Subcutaneous abdominal adipose tissue (tissue), 5 donors: ENCODE measurements at regions not wholly inside any gene's neighbourhood (a gene's known extent, or its start where the extent isn't known, plus 50 kb on each side); places are given as distances from the start of the nearest gene placed in this dataset.
"Not testable (repeated sequence)": the region's sequence is repeated elsewhere in the genome, so short reads cannot be mapped to it uniquely, and the experiment has no call there.

Source experiments
- H3K27ac ChIP-seq: one replicate; pipeline ENCODE4 v1.7.0; 2013; ENCODE audit warnings: low read depth, mild to moderate bottlenecking, inconsistent platforms, low read length, moderate library complexity
- H3K27me3 ChIP-seq, 5 donors: one replicate each; pipeline ENCODE4 v1.7.0; 2013; ENCODE audit warnings: low read length in 5 of 5, inconsistent platforms in 1 of 5; ENCODE audit not compliant: control insufficient read depth in 5 of 5, insufficient read depth in 4 of 5
- H3K36me3 ChIP-seq, 5 donors: one replicate each; pipeline ENCODE4 v1.7.0; 2013; ENCODE audit warnings: low read length in 5 of 5; ENCODE audit not compliant: control insufficient read depth in 5 of 5, insufficient read depth in 5 of 5
- H3K4me1 ChIP-seq, 5 donors: one replicate each; pipeline ENCODE4 v1.7.0; 2013; ENCODE audit warnings: low read length in 5 of 5, mild to moderate bottlenecking in 3 of 5, moderate library complexity in 1 of 5; ENCODE audit not compliant: control insufficient read depth in 5 of 5, insufficient read depth in 5 of 5
- H3K4me3 ChIP-seq, 5 donors: one replicate each; pipeline ENCODE4 v1.7.0; 2013; ENCODE audit warnings: low read length in 5 of 5, low read depth in 1 of 5
- H3K9ac ChIP-seq, 5 donors: one replicate each; pipeline ENCODE4 v1.7.0; 2013; ENCODE audit warnings: low read length in 5 of 5, mild to moderate bottlenecking in 4 of 5, moderate library complexity in 3 of 5
- H3K9me3 ChIP-seq, 5 donors: one replicate each; pipeline ENCODE4 v1.7.0; 2013; ENCODE audit warnings: low read length in 5 of 5; ENCODE audit not compliant: control insufficient read depth in 5 of 5
- donor health status: healthy.
- donor health status: healthy.
- donor health status: healthy.
- donor health status: healthy.
- donor health status: healthy.

DNA sequence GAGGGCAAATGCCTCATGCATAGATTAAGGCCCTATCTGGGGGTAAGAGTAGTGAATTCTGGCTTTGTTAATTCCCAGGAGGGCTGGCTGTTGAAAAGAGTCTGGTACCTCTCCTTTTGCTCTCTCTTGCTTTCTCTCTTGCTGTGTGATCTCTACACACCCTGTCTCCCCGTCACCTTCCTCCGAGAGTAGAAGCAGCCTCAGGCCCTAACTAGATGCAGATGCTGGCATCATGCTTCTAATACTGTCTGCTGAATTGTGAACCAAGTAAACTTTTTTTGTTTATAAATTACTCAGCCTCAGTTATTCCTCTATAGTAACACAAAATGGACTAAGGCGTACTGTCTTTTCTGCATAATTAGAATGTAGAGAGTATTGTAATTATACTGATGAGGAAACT, 908.1 kb downstream of the DIPK2A start:
- Histone ChIP-seq H3K9me3 (no peaks in the 10 kb centered on the region), H3K4me1 (no peaks in the 10 kb centered on the region), H3K27ac (no peak overlapping the region), H3K9ac (no peak overlapping the region), H3K27me3 (no peaks in the 10 kb centered on the region), H3K4me3 (no peak overlapping the region), H3K36me3 (no peaks in the 10 kb centered on the region)

DNA sequence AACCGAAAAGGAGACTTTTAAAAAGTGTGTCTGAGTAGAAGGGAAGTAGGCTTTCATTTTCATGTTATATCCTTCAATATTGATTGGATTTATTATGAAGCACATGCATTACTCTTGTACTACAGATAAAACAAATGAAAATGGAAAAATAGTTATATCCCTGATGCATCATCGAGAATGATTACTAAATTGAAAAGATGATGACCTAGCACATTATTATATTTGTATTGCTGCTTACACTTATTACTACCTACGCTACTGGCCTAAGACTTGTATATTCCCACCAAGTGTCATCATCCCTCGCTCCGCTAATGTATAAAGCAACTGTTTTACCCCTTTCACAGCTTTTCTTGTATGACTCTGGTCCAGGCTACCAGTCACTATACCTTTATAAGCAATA, 922.4 kb downstream of the DIPK2A start:
- Histone ChIP-seq H3K27ac (no peak overlapping the region), H3K4me1 (no peaks in the 10 kb centered on the region), H3K4me3 (no peak overlapping the region), H3K36me3 (no peaks in the 10 kb centered on the region), H3K9me3 (no peaks in the 10 kb centered on the region), H3K9ac (no peak overlapping the region), H3K27me3 (no peaks in the 10 kb centered on the region)

DNA sequence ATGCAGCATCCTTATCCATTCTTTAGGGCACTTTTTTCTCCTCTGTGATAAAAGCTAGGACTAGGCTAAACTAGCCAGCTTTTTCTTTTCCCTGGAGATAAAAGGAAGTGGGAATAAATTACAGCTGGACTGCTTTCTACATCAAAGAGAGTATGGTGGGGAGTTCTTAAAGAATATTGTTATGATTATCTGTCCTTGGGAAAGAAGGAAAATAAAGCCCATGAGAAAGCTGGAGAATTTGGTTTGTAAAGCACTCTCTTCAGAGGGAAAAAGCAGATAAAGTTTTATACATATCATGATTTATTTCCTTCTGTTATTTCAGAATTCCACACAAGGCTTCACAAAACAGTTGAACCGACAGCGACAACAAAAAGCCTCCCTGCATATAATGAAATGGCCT, 923.0 kb downstream of the DIPK2A start:
- no peaks in the 10 kb centered on the region for H3K9me3 ChIP-seq
- H3K4me1 ChIP-seq: no peaks in the 10 kb centered on the region
- no peaks in the 10 kb centered on the region for H3K27me3 ChIP-seq
- H3K9ac ChIP-seq: no peak overlapping the region
- no peaks in the 10 kb centered on the region for H3K36me3 ChIP-seq
- no peak overlapping the region for H3K27ac ChIP-seq
- no peak overlapping the region for H3K4me3 ChIP-seq

DNA sequence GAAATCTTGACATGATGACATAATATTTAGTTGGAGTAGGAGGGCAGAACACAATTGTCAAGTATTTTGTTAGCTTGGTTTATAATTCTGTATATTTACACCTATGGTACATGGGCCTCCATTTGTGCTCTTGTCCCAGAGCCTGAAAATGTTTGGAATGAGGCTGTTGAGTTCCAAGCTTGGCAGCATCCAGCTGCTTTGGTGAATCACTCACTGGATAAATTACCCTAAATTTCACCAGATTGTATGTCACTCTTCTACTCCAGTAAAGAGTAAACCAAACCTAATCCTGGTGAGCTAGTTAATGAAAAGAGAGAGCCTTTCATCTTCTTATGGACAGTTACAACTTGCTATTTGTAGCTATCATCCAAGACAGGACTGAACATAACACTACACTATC, 928.7 kb downstream of the DIPK2A start:
- no peaks in the 10 kb centered on the region for H3K36me3 ChIP-seq
- H3K9me3 ChIP-seq: peaks cover 0 to 7% (median 0%) of the 10 kb centered on the region in 5 donors
- no peak overlapping the region for H3K4me3 ChIP-seq
- no peak overlapping the region for H3K27ac ChIP-seq
- H3K4me1 ChIP-seq: no peaks in the 10 kb centered on the region
- H3K27me3 ChIP-seq: no peaks in the 10 kb centered on the region
- H3K9ac ChIP-seq: no peak overlapping the region

DNA sequence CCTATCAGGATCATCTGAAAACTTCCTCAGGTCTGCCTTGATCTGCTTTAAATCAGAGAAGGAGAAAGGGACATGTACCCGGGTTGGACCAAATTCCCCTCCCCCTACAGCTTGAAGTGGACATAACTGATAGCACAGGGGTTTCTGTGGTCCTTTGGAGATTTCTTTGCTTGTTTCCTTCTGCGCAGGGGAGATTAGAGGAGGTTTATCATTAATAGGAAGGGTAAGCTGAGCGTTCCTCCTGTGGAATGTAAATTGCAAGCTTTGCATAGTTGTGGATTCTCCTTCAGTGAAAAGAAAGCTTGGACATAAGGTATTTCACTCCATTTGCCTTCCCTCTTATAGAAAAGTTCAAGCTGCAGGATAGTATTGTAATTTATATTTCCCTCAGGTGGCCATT, 936.0 kb downstream of the DIPK2A start:
- not testable (repeated sequence) for H3K9ac ChIP-seq, H3K4me3 ChIP-seq, H3K27ac ChIP-seq, H3K9me3 ChIP-seq, H3K27me3 ChIP-seq, H3K36me3 ChIP-seq, H3K4me1 ChIP-seq

DNA sequence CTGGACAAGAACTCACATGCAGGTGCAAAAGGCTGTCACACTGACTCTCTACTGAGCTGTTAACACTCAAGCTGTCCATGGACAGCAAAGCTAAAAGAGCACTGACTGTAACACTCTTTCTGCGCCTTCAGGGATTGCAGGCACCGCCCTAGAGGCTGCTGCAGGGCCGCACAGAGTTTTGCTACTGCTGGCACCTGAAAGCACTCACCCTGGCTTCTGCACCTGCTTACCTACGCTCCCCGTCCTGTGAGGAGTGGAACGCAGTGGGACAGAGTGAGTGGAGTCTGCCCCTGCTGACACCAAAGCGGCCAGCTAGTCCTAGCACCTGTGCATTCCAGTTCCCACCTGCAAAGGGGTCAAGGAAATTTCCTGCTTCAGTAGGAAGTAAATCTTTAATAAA, 941.3 kb downstream of the DIPK2A start:
- Histone ChIP-seq H3K9ac (no peak overlapping the region), H3K27me3 (no peaks in the 10 kb centered on the region), H3K4me3 (no peak overlapping the region), H3K9me3 (no peaks in the 10 kb centered on the region), H3K4me1 (no peaks in the 10 kb centered on the region), H3K27ac (no peak overlapping the region), H3K36me3 (no peaks in the 10 kb centered on the region)

DNA sequence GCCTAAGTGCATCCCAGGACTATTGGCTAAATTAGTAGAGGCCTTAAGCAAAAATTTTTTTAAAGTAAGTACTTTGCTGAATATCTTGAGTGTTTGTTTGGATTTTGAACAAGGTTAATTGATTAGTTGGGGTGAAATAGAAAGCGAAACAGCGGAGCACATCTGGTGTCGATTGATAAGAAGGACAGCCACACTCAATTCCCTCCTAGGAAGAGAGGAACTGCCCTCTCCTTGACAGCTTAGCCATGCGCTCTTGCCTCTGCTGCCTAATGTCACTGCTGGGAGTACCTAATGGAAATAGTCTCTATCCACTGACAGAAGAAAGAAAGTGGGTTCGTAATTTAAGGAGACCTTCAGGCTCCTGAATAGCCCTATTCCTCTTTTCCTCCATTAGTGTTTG, 943.6 kb downstream of the DIPK2A start:
- Histone ChIP-seq H3K4me3 (no peak overlapping the region), H3K36me3 (no peaks in the 10 kb centered on the region), H3K9ac (no peak overlapping the region)

DNA sequence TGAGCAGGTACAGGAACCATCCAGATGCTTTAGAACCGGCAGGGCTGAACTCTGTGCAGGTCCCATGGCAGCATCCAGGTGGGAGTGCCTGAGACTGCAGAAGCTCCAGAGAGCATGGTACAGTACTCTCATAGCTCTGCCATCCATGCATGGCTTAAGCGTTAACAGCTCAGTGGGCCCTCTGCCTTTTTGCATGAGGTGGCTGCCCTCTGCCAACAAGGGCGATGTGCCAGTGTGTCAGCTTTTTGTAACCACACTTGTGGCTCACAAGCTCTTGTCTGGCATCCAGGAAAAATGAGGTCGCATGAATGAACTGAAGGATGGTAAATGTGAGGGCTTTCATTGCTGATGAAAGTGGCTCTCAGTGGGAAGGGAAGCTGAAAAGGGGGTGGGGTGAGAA, 950.1 kb downstream of the DIPK2A start:
- Histone ChIP-seq H3K4me3 (no peak overlapping the region), H3K36me3 (no peaks in the 10 kb centered on the region), H3K27ac (no peak overlapping the region), H3K4me1 (peaks cover 0 to 8% (median 0%) of the 10 kb centered on the region in 5 donors), H3K27me3 (no peaks in the 10 kb centered on the region), H3K9ac (no peak overlapping the region), H3K9me3 (peaks cover 0 to 4% (median 0%) of the 10 kb centered on the region in 5 donors)

More for the DNA sequence above, 943.6 kb downstream of the DIPK2A start:
- Histone ChIP-seq H3K9me3 (no peaks in the 10 kb centered on the region), H3K27me3 (no peaks in the 10 kb centered on the region), H3K4me1 (peaks cover 0 to 4% (median 0%) of the 10 kb centered on the region in 5 donors), H3K27ac (no peak overlapping the region)

DNA sequence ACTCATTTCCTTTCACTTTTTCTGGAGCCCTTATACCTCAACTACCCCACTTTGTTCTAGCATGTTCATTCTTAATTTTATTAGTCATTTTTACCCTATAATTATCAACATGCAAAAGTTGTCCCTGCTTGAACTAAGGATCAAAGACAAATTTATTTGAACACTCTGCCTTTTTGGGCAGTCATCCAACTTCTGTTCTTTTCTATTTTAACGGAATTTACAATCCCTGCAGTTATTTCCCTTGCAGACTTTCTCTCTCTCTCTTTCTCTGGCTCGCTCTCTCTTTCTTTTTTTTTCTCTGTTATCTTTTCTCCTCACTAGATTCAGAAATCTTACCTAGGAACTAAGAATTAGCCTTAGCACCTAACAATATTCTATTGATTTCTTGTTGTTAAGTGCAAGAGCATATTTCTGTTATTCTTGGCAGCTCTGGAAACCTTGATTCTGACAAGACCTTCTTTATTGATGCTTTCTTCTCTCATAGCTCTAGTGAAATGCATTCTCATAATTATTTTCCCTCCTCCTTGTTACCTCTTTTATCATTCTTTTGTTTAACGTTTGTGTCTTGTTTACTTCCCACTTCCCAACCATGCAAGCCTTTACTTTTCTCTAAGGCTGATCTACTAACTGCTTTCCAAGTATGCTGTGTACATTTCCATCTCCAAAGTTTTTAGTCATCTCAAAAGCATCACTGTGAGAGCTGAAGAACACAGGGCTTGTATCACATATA, 951.6 kb downstream of the DIPK2A start:
- Histone ChIP-seq H3K4me3 (no peak overlapping the region), H3K27ac (no peak overlapping the region), H3K9ac (no peak overlapping the region), H3K27me3 (no peaks in the 10 kb centered on the region), H3K36me3 (no peaks in the 10 kb centered on the region), H3K4me1 (peaks cover 0 to 8% (median 0%) of the 10 kb centered on the region in 5 donors), H3K9me3 (peaks cover 0 to 4% (median 0%) of the 10 kb centered on the region in 5 donors)

DNA sequence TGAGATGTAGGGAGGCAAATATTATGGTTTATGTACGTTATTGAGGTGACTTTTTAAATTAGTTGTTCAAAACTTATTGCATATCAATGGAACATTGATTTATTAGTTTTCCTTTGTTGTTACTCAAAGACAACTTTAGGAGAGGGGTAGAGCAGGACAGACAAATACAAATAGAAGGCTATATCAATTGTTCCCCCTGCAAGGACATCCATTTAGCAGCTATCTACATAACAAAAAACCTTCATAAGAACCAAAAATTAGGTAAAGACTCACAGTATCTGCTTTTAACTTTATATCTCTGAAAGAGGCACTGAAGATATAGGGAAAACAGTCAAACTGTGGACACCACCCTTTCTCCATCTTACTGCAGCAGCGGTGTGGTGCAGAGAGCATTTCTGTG, 958.8 kb downstream of the DIPK2A start:
- Histone ChIP-seq H3K36me3 (no peaks in the 10 kb centered on the region), H3K4me3 (no peak overlapping the region), H3K27me3 (no peaks in the 10 kb centered on the region), H3K4me1 (no peaks in the 10 kb centered on the region), H3K9ac (no peak overlapping the region), H3K9me3 (peaks cover 0 to 5% (median 0%) of the 10 kb centered on the region in 5 donors), H3K27ac (no peak overlapping the region)
